ENCODE measurements at regions not wholly inside any gene's neighbourhood (a gene's known extent, or its start where the extent isn't known, plus 50 kb on each side); places are given as distances from the start of the nearest gene placed in this dataset.
"Not testable (repeated sequence)": the region's sequence is repeated elsewhere in the genome, so short reads cannot be mapped to it uniquely, and the experiment has no call there.

- TF ChIP-seq CTCF, POLR2A (IDR thresholded peaks at IDR 0.05): not testable (repeated sequence)
Observed at GRCh38 chr5:82872321-82873288, 204.6 kb downstream of the TMEM167A start.

Data from body of pancreas (tissue), 4 donors.